Epithelial cell of proximal tubule (primary cell): ENCODE measurements at regions not wholly inside any gene's neighbourhood (a gene's known extent, or its start where the extent isn't known, plus 50 kb on each side); places are given as distances from the start of the nearest gene placed in this dataset.
A peak's percentile ranks its signal among the peaks of the same experiment; 100 is the strongest.
"Not testable (repeated sequence)": the region's sequence is repeated elsewhere in the genome, so short reads cannot be mapped to it uniquely, and the experiment has no call there.

Source experiments
- DNase-seq: peaks from one replicate; pipeline ENCODE4 v3.0.0-alpha.2; 2011; ENCODE audit warnings: low read depth
- H3K4me3 ChIP-seq: 2 replicates; pipeline ENCODE4 v1.5.1; 2011; ENCODE audit warnings: low read depth, mild to moderate bottlenecking, low read length
- TF ChIP-seq, protein P1 (sequence below): conservative IDR thresholded peaks from 2 replicates; pipeline ENCODE4 v1.5.1; 2012; ENCODE audit warnings: low read depth, mild to moderate bottlenecking, low read length

DNA sequence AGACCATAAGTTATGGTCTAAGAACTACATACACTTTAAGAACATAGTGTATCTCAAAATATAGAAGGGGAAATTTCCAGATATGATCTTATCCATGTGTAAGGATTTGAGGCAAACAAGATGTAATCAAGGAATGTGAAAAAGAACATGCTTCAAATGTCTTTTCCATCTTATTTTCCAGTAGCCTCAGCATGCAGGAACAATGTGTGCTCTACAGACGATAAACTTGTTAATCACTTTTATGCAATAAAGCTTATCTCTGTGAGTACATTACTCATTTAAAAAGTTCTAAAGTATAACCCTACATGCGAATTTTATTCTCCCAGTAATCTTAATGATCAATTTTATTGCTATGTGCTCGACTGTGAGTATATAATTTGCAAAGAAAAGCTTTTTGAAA lies 185.2 kb downstream of the ALDH8A1 start:
- no peak overlapping the region for H3K4me3 ChIP-seq
- TF ChIP-seq, protein P1, sequence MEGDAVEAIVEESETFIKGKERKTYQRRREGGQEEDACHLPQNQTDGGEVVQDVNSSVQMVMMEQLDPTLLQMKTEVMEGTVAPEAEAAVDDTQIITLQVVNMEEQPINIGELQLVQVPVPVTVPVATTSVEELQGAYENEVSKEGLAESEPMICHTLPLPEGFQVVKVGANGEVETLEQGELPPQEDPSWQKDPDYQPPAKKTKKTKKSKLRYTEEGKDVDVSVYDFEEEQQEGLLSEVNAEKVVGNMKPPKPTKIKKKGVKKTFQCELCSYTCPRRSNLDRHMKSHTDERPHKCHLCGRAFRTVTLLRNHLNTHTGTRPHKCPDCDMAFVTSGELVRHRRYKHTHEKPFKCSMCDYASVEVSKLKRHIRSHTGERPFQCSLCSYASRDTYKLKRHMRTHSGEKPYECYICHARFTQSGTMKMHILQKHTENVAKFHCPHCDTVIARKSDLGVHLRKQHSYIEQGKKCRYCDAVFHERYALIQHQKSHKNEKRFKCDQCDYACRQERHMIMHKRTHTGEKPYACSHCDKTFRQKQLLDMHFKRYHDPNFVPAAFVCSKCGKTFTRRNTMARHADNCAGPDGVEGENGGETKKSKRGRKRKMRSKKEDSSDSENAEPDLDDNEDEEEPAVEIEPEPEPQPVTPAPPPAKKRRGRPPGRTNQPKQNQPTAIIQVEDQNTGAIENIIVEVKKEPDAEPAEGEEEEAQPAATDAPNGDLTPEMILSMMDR = no peak

DNA sequence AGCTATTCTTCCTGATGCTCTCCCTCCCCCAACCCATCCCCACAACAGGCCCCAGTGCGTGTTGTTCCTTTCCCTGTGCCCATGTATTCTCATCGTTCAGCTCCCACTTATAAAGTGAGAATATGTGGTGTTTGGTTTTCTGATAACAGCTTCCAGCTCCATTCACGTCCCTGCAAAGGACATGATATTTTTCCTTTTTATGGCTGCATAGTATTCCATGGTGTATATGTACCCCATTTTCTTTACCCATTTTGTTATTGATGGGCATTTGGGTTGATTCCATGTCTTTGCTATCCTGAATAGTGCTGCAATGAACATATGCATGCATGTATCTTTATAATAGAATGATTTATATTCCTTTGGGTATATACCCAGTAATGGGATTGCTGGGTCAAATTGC lies 186.3 kb downstream of the ALDH8A1 start:
- H3K4me3 ChIP-seq, DNase-seq: not testable (repeated sequence)

More for the DNA sequence above, 185.2 kb downstream of the ALDH8A1 start:
- DNase-seq = no peak

DNA sequence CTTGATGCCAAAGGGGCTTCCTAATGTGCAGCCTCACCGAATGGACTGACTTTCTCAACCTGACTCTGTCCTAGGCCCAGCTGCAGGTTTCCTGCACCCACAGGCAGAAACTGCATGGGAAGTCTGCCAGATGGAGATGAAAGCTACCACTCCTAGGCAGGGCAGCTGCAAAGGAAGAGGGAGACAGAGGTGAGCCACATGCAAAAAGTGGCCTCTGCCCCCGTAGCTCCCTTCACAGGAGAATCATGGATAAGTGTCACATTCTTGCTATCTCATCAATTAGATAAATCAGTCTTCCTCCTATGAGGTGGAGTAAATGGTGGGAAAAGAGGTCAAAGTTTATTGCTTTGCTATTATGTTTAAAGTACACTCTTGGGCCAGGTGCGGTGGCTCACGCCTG lies 191.3 kb downstream of the ALDH8A1 start:
- TF ChIP-seq, protein P1 = no peak

DNA sequence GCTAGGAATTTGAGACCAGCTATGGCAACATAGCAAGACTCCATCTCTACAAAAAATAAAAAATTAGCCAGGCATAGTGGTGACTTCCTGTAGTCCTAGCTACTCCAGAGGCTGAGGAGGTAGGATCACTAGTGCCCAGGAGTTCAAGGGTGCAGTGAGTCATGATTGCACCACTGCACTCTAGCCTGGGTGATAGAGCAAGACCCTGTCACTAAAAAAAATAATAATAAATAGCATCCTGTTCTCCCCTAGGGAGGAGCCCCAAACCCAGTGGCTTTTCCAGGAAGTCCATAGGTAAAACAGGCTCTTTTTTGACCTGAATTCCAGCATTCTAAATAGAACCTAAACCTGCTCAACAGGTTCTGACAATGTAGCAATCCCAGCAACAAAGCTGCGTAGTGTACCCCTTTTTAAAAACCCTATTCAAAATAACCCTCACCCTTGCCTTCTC lies 192.0 kb downstream of the ALDH8A1 start:
- DNase-seq = peak; percentile 56
- no peak overlapping the region for H3K4me3 ChIP-seq
- TF ChIP-seq, protein P1 = no peak

More for the DNA sequence above, 191.3 kb downstream of the ALDH8A1 start:
- no peak overlapping the region for H3K4me3 ChIP-seq
- DNase-seq = no peak

DNA sequence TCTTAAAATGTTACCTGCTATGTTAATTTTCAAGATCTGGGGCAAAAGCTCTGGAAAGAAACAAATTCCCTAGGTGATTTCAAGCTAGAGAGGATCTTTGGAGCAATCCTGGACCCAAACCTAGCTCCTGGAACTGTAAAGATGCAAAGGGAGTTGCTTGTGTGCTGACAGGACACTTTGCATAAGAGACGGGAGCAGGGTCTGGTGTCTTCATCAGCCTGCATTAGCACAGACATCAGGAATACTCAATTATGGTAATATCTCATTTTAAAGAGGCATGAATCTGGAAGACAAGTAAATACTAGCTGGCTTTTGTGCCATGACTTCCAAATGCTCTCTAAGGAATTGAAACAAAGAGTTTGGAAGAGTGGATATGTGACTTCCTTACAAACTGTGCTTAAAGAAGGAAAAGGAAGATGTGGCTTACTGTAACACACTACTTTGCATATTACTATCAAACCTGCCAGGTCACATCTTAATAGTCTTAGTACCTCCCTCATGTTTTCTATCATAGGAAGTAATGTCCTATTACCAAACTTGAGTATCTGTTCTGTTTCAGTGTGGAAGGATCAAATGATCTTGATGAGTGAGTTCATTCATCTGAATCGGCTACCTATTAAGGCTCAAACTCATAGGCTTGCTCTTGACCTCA lies 193.4 kb downstream of the ALDH8A1 start:
- TF ChIP-seq, protein P1 = no peak
- H3K4me3 ChIP-seq = no peak overlapping the region
- DNase-seq = no peak

DNA sequence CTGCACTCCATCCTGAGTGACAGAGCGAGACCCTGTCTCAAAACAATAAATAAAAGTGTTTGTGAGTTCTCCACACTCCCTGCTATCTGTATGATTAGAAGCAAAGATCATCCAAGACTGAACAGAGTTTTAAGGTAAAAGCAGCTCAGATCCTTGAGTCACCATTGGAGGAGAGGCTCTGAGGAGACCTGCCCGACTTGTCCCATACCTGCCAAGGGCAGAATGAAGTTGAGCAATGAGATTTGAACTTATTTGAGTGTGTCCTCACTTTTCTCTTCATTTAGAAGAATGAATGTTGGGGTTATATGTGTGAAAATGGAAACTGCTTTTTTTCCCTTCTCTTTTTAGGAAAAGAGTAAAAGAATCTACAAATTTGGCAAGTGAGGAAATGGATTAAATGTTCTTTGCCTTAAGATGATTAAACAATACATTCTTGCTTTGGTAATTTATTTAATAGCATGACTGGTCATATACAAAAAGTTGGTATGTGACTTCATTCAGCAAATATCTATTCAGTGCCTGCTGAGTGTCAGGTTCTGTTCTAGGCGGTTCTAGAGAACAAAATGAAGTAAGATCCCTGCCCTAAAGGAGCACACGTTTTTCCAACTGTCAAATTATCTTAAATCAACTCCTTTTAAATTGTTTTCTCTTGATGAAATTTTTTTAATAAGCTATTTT lies 195.7 kb downstream of the ALDH8A1 start:
- TF ChIP-seq, protein P1 = no peak
- no peak overlapping the region for H3K4me3 ChIP-seq
- no peak for DNase-seq

DNA sequence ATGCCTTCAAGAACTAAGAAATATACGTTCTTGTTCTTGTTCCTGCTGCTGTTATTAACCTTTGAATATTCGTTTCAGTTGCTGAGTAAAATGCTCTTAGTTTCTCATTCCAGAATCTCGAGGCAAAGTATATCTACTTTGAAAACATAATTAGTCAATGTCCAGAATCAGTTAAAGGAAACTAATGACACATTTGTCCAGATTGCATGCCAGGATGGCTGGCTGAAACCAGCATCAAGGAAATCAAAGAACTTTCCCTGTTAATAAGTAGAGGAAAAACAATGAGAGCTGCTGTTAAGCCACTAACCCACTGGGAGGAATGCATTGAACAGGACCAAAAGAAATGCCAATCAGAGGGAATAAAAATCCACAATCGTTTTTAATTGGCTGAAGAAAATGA lies 196.9 kb downstream of the ALDH8A1 start:
- TF ChIP-seq, protein P1 = no peak

More for the DNA sequence above, 196.9 kb downstream of the ALDH8A1 start:
- DNase-seq = peak; percentile 84
- H3K4me3 ChIP-seq = no peak overlapping the region
